IMR-90 (cell line): ENCODE measurements at regions not wholly inside any gene's neighbourhood (a gene's known extent, or its start where the extent isn't known, plus 50 kb on each side); places are given as distances from the start of the nearest gene placed in this dataset.

ENCODE experiments used
- ATAC-seq: fragments of 200-7000 bp; cut with Tn5 transposase; 2 replicates; pipeline ENCODE4 v1.9.1; 2020; ENCODE audit warnings: low read depth, mild to moderate bottlenecking, moderate library complexity
- BruUV-seq: library from RNA; stranded (reverse); fragments of 400-500 nt; replicated peaks from 2 replicates; lab custom pipeline; 2021; lab: Mats Ljungman, UMichigan
- CTCF ChIA-PET: fragments of 300-600 bp; formaldehyde crosslinking; extraction: SDS; loops from one replicate; lab custom pipeline; 2021; ENCODE audit warnings: antibody characterized with exemption; lab: Yijun Ruan, JAX
- POLR2A ChIA-PET: fragments of 300-600 bp; sonication (Branson Sonifier 250); formaldehyde crosslinking; loops from one replicate; lab custom pipeline; 2022; ENCODE audit warnings: antibody characterized with exemption; ENCODE audit not compliant: unreplicated experiment; lab: Charles Lee
- DNase-seq: peaks from one replicate; pipeline ENCODE4 v3.0.0; 2013
- H2AFZ ChIP-seq: replicated peaks from 2 replicates; pipeline ENCODE3; 2013; ENCODE audit warnings: low read length, mild to moderate bottlenecking; ENCODE audit not compliant: poor library complexity
- H2AK5ac ChIP-seq: 2 replicates; pipeline ENCODE4 v1.6.1; 2013; ENCODE audit warnings: low read depth, low read length, inconsistent platforms
- H2AK9ac ChIP-seq: replicated peaks from 2 replicates; pipeline ENCODE3; 2013; ENCODE audit warnings: mild to moderate bottlenecking, low read depth, low read length, moderate library complexity; ENCODE audit not compliant: poor library complexity
- H2BK120ac ChIP-seq: 2 replicates; pipeline ENCODE4 v1.6.1; 2013; ENCODE audit warnings: low read depth, low read length, inconsistent platforms
- H2BK15ac ChIP-seq: 3 replicates; pipeline ENCODE4 v1.6.1; 2013; ENCODE audit warnings: low read depth, low read length, inconsistent platforms
- H2BK20ac ChIP-seq: 2 replicates; pipeline ENCODE4 v1.6.1; 2013; ENCODE audit warnings: low read depth, mild to moderate bottlenecking, inconsistent platforms, low read length, moderate library complexity
- H2BK5ac ChIP-seq: 2 replicates; pipeline ENCODE4 v1.6.1; 2013; ENCODE audit warnings: mild to moderate bottlenecking, low read depth, low read length, inconsistent platforms; ENCODE audit not compliant: poor library complexity, severe bottlenecking
- H3K14ac ChIP-seq: replicated peaks from 2 replicates; pipeline ENCODE4 v1.6.1; 2013; ENCODE audit warnings: low read depth, low read length, inconsistent platforms
- H3K18ac ChIP-seq: 2 replicates; pipeline ENCODE4 v1.6.1; 2013; ENCODE audit warnings: low read depth, low read length, control low read depth
- H3K23ac ChIP-seq: 2 replicates; pipeline ENCODE4 v1.6.1; 2013; ENCODE audit warnings: low read depth, low read length, inconsistent platforms
- H3K27ac ChIP-seq: 2 replicates; pipeline ENCODE4 v1.5.1; 2013; ENCODE audit warnings: mild to moderate bottlenecking, control low read depth, low read length; ENCODE audit not compliant: insufficient read depth
- H3K27me3 ChIP-seq: 2 replicates; pipeline ENCODE4 v1.6.1; 2013; ENCODE audit warnings: low read length; ENCODE audit not compliant: control insufficient read depth, insufficient read depth
- H3K36me3 ChIP-seq: 2 replicates; pipeline ENCODE4 v1.6.1; 2013; ENCODE audit warnings: low read length, mixed read lengths; ENCODE audit not compliant: control insufficient read depth, insufficient read depth
- H3K4ac ChIP-seq: 2 replicates; pipeline ENCODE4 v1.6.1; 2013; ENCODE audit warnings: low read depth, low read length, inconsistent platforms
- H3K4me1 ChIP-seq: 2 replicates; pipeline ENCODE4 v1.6.1; 2013; ENCODE audit warnings: low read length, mixed read lengths; ENCODE audit not compliant: control insufficient read depth, insufficient read depth
- H3K4me2 ChIP-seq: 2 replicates; pipeline ENCODE4 v1.6.1; 2013; ENCODE audit warnings: low read depth, mild to moderate bottlenecking, control low read depth, low read length, moderate library complexity
- H3K4me3 ChIP-seq: 2 replicates; pipeline ENCODE4 v1.5.1; 2013; ENCODE audit warnings: low read depth, mild to moderate bottlenecking, control low read depth, low read length, moderate library complexity; ENCODE audit not compliant: insufficient read depth
- H3K56ac ChIP-seq: 2 replicates; pipeline ENCODE4 v1.6.1; 2013; ENCODE audit warnings: low read length, inconsistent platforms; ENCODE audit not compliant: insufficient read depth; ENCODE audit errors: extremely low read depth
- H3K79me1 ChIP-seq, 2 experiments: 2 replicates each; pipeline ENCODE4 v1.6.1; 2013; ENCODE audit warnings: low read length in 2 of 2, inconsistent platforms in 1 of 2, low read depth in 1 of 2
- H3K9ac ChIP-seq: 2 replicates; pipeline ENCODE4 v1.6.1; 2013; ENCODE audit warnings: low read depth, low read length, control low read depth
- H3K9me1 ChIP-seq: 2 replicates; pipeline ENCODE4 v1.6.1; 2013; ENCODE audit warnings: low read length, inconsistent platforms; ENCODE audit not compliant: insufficient read depth
- H3K9me3 ChIP-seq: 2 replicates; pipeline ENCODE4 v1.6.1; 2013; ENCODE audit warnings: low read length; ENCODE audit not compliant: control insufficient read depth, insufficient read depth
- H4K20me1 ChIP-seq: 2 replicates; pipeline ENCODE4 v1.6.1; 2013; ENCODE audit warnings: low read length, inconsistent platforms; ENCODE audit not compliant: insufficient read depth
- H4K5ac ChIP-seq: 2 replicates; pipeline ENCODE4 v1.6.1; 2013; ENCODE audit warnings: mild to moderate bottlenecking, low read depth, low read length, control low read depth
- H4K8ac ChIP-seq, 2 experiments: 2 replicates each; pipeline ENCODE4 v1.6.1; 2013; ENCODE audit warnings: low read depth in 2 of 2, low read length in 2 of 2, control low read depth in 1 of 2, inconsistent platforms in 1 of 2
- H4K91ac ChIP-seq: 2 replicates; pipeline ENCODE4 v1.6.1; 2013; ENCODE audit warnings: low read depth, low read length, inconsistent platforms; ENCODE audit not compliant: insufficient read depth
- CTCF ChIP-seq: conservative IDR thresholded peaks from 2 replicates; pipeline ENCODE4 v1.5.1; 2012; ENCODE audit warnings: mild to moderate bottlenecking, low read depth, low read length, improper control_type of control experiment
- MAFK ChIP-seq: IDR thresholded peaks from 2 replicates; pipeline ENCODE4 v1.6.1; 2012; ENCODE audit warnings: low read depth, low read length, improper control_type of control experiment
- dilution Hi-C: fragments of 300-500 bp; cut with HindIII; formaldehyde crosslinking; loops from one replicate; pipeline ENCODE4 v1.14.3; 2018; ENCODE audit warnings: low sequenced_read_pairs; ENCODE audit not compliant: unreplicated experiment
- in situ Hi-C: fragments of 300-500 bp; cut with MboI; formaldehyde crosslinking; loops from 3 replicates; pipeline ENCODE4 v1.14.3; 2019; ENCODE audit warnings: low sequenced_read_pairs, inconsistent platforms, mixed read lengths
- intact Hi-C: fragments of 100-400 bp; cut with micrococcal nuclease; formaldehyde crosslinking; loops from 2 replicates; pipeline ENCODE4 v1.10.0; 2022

- dilution Hi-C loops: no loop called here
- no peak overlapping the region; the same call in 1 of the 2 replicates for H3K4me2 ChIP-seq
- H3K23ac ChIP-seq: no peak overlapping the region
- no peak overlapping the region for H4K91ac ChIP-seq
- ChIA-PET POLR2A (no interaction called here), CTCF (no interaction called here)
- H3K4me1 ChIP-seq: no peaks in the 10 kb centered on the region
- no peak overlapping the region for H3K4me3 ChIP-seq
- no peaks in the 10 kb centered on the region for H4K20me1 ChIP-seq
- H2BK15ac ChIP-seq: no peak overlapping the region
- no peak overlapping the region for H3K18ac ChIP-seq
- H3K27me3 ChIP-seq: no peaks in the 10 kb centered on the region
- H3K36me3 ChIP-seq: no peaks in the 10 kb centered on the region
- ATAC-seq (no peak), DNase-seq (no peak)
- H4K5ac ChIP-seq: no peak overlapping the region
- H3K27ac ChIP-seq: no peak overlapping the region
- no peak overlapping the region for H3K4ac ChIP-seq
- in situ Hi-C loops: no loop called here
- no peak overlapping the region for H4K8ac ChIP-seq
- no peak overlapping the region for H3K9ac ChIP-seq
- H3K9me3 ChIP-seq: no peaks in the 10 kb centered on the region
- BruUV-seq: no TSS peak
- no peak overlapping the region for H3K14ac ChIP-seq
- H3K79me1 ChIP-seq: no peaks in the 10 kb centered on the region
- intact Hi-C loops: no loop called here
- TF ChIP-seq MAFK (peak; percentile 54), CTCF (no peak)
- H2AK9ac ChIP-seq: no peak overlapping the region
- H2AFZ ChIP-seq: no peak overlapping the region
- no peak overlapping the region for H2BK120ac ChIP-seq
- H2BK5ac ChIP-seq: no peak overlapping the region
- no peaks in the 10 kb centered on the region for H3K9me1 ChIP-seq
- H2BK20ac ChIP-seq: no peak overlapping the region
- H2AK5ac ChIP-seq: no peak overlapping the region
- H3K56ac ChIP-seq: no peak overlapping the region
Observed at GRCh38 chr1:14412235-14412634, 186.2 kb upstream of the KAZN start.
